ENCODE measurements at regions not wholly inside any gene's neighbourhood (a gene's known extent, or its start where the extent isn't known, plus 50 kb on each side); places are given as distances from the start of the nearest gene placed in this dataset.
A peak's percentile ranks its signal among the peaks of the same experiment; 100 is the strongest.
"Not testable (repeated sequence)": the region's sequence is repeated elsewhere in the genome, so short reads cannot be mapped to it uniquely, and the experiment has no call there.

DNA sequence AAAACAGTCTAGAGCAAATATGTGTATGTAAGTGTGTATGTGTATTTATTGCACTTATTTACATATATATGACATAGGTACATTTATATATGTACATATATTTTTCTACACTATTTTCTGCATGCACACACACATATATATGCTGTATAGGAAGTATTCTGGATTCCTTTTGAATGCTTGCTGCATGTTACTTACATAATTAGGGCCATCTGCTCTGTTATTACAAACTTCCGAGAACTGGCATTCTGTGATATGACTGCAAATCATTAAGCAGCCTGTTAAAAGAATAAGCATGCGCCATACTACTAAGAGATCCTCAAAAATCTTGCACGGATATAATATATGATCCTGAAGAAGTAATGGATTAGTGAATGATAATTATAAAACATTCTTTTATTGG is 1157.6 kb upstream of the TENM3 start:
- H3K4me1 Mint-ChIP-seq (ENCODE audit: low read depth), result no peaks in the 10 kb centered on the region
- peaks cover 13% of the 10 kb centered on the region for H3K9me3 Mint-ChIP-seq
- no peak for DNase-seq (ENCODE audit: low spot score)
- no peak overlapping the region for H3K4me3 Mint-ChIP-seq (ENCODE audit: low read depth)
- H3K27ac Mint-ChIP-seq, result no peak overlapping the region
- no peaks in the 10 kb centered on the region for H3K27me3 Mint-ChIP-seq (ENCODE audit: low read depth)
- no peaks in the 10 kb centered on the region for H3K36me3 Mint-ChIP-seq (ENCODE audit: low read depth)
- intact Hi-C loops (cut with micrococcal nuclease), result no loop called here

- Mint-ChIP-seq H3K27ac (no peak overlapping the region), H3K36me3 (ENCODE audit: low read depth) (no peaks in the 10 kb centered on the region), H3K9me3 (peaks cover 4% of the 10 kb centered on the region), H3K27me3 (ENCODE audit: low read depth) (no peaks in the 10 kb centered on the region), H3K4me3 (ENCODE audit: low read depth) (no peak overlapping the region), H3K4me1 (ENCODE audit: low read depth) (no peaks in the 10 kb centered on the region)
- DNase-seq (ENCODE audit: low spot score), result no peak
- intact Hi-C loops (cut with micrococcal nuclease), result no loop called here
Observed at GRCh38 chr4:181105487-181105886, 1137.7 kb upstream of the TENM3 start.

DNA sequence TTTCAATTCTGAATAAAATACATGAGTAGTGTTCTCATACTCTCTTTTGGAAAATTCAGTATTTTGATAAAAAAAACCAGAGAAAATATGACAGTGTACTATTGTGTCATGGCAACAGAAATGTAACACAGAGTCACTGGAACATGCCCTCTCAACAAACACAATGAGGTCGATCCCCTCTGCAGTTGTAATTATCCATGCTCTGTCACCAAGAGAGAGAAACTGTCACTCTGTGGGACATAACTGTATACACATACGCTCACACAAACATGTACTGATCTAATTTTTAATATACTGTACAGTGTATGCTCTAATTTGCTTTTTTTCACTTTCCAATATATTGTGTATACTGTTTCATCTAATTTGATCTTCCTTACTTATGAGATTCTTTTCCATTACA is 1136.8 kb upstream of the TENM3 start:
- intact Hi-C loops (cut with micrococcal nuclease), result no loop called here
- H3K27me3 Mint-ChIP-seq (ENCODE audit: low read depth), result no peaks in the 10 kb centered on the region
- H3K27ac Mint-ChIP-seq, result no peak overlapping the region
- H3K4me1 Mint-ChIP-seq (ENCODE audit: low read depth), result no peaks in the 10 kb centered on the region
- H3K9me3 Mint-ChIP-seq, result peaks cover 4% of the 10 kb centered on the region
- no peak for DNase-seq (ENCODE audit: low spot score)
- H3K36me3 Mint-ChIP-seq (ENCODE audit: low read depth), result no peaks in the 10 kb centered on the region
- H3K4me3 Mint-ChIP-seq (ENCODE audit: low read depth), result no peak overlapping the region

DNA sequence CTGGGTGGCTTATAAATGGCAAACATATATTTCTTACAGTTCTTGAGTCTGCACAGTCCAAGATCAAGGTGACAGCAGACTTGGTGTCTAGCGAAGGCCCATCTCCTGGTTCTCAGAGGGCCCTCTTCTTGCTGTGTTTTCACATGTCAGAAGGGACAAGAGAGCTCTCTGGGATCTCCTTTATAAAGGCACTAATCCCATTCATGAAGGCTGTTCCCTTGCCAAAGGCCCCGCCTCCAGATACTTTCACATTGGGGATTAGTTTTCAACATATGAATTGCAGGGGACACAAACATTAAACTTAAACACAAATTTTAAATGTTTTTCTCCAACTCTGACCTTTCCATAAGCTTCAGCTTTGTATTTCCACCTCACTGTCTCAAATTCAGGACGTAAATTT is 1135.0 kb upstream of the TENM3 start:
- DNase-seq (ENCODE audit: low spot score), result no peak
- Mint-ChIP-seq H3K4me1 (ENCODE audit: low read depth) (no peaks in the 10 kb centered on the region), H3K4me3 (ENCODE audit: low read depth) (no peak overlapping the region), H3K27ac (no peak overlapping the region), H3K27me3 (ENCODE audit: low read depth) (no peaks in the 10 kb centered on the region), H3K36me3 (ENCODE audit: low read depth) (no peaks in the 10 kb centered on the region), H3K9me3 (no peaks in the 10 kb centered on the region)
- intact Hi-C loops (cut with micrococcal nuclease), result no loop called here

- no peak for DNase-seq (ENCODE audit: low spot score)
- intact Hi-C loops (cut with micrococcal nuclease), result no loop called here
- Mint-ChIP-seq H3K27me3 (ENCODE audit: low read depth) (no peaks in the 10 kb centered on the region), H3K4me1 (ENCODE audit: low read depth) (no peaks in the 10 kb centered on the region), H3K27ac (no peak overlapping the region), H3K9me3 (peaks cover 4% of the 10 kb centered on the region), H3K4me3 (ENCODE audit: low read depth) (no peak overlapping the region), H3K36me3 (ENCODE audit: low read depth) (no peaks in the 10 kb centered on the region)
Observed at GRCh38 chr4:181119186-181119585, 1124.0 kb upstream of the TENM3 start.

- H3K4me3 Mint-ChIP-seq (ENCODE audit: low read depth), result no peak overlapping the region
- intact Hi-C loops (cut with micrococcal nuclease), result no loop called here
- H3K36me3 Mint-ChIP-seq (ENCODE audit: low read depth), result no peaks in the 10 kb centered on the region
- no peak overlapping the region for H3K27ac Mint-ChIP-seq
- no peaks in the 10 kb centered on the region for H3K27me3 Mint-ChIP-seq (ENCODE audit: low read depth)
- H3K4me1 Mint-ChIP-seq (ENCODE audit: low read depth), result no peaks in the 10 kb centered on the region
- DNase-seq (ENCODE audit: low spot score), result no peak
- peaks cover 4% of the 10 kb centered on the region for H3K9me3 Mint-ChIP-seq
Observed at GRCh38 chr4:181121733-181122132, 1121.5 kb upstream of the TENM3 start.

DNA sequence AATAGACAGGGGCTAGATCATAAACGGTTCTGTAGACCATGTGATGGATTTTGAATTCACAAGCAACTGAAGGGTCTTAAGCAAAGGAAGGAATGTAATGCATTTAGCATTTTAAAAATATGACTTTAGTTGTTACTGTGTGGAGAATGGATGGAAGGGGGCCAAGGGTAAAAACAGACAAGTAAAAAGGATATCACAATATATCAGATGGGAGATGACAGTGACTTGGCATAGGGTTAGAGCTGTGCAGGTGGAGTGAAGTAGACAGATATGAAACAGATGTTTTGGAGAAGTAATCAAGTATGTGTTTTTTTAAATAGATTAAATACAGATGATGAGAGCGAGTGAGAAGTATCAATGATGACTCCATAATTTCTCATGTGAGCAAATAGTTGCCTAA is 1116.0 kb upstream of the TENM3 start:
- intact Hi-C loops (cut with micrococcal nuclease), result no loop called here
- Mint-ChIP-seq H3K27me3 (ENCODE audit: low read depth) (no peaks in the 10 kb centered on the region), H3K9me3 (peaks cover 14% of the 10 kb centered on the region), H3K4me1 (ENCODE audit: low read depth) (no peaks in the 10 kb centered on the region), H3K4me3 (ENCODE audit: low read depth) (no peak overlapping the region), H3K27ac (no peak overlapping the region), H3K36me3 (ENCODE audit: low read depth) (no peaks in the 10 kb centered on the region)
- DNase-seq (ENCODE audit: low spot score), result no peak

GRCh38 chr4:181130317-181130716 is 1112.9 kb upstream of the TENM3 start:
- H3K27ac Mint-ChIP-seq; intact Hi-C loops (cut with micrococcal nuclease); H3K36me3 Mint-ChIP-seq (ENCODE audit: low read depth): not testable (repeated sequence)

DNA sequence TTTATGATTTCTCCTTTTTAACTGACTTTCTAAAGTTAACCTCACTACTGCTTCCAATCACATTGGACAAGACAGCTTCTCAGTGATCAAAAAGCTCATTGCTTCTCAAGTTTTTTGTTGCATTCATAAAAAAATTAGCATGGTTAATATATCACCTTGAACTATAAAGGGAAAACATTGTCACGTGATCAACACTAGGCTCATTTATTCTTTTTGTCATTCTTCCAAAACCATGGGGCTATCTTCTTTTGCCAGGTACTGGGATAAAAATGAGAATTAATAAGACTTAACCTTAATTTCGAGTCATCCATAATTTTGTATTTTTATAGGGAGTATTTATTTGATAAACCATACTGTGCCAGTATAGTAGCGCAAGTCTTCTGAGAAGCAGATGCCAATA is 1105.9 kb upstream of the TENM3 start:
- no peaks in the 10 kb centered on the region for H3K36me3 Mint-ChIP-seq (ENCODE audit: low read depth)
- DNase-seq (ENCODE audit: low spot score), result no peak
- intact Hi-C loops (cut with micrococcal nuclease), result no loop called here
- H3K4me1 Mint-ChIP-seq (ENCODE audit: low read depth), result no peaks in the 10 kb centered on the region
- no peaks in the 10 kb centered on the region for H3K27me3 Mint-ChIP-seq (ENCODE audit: low read depth)
- no peak overlapping the region for H3K4me3 Mint-ChIP-seq (ENCODE audit: low read depth)
- H3K9me3 Mint-ChIP-seq, result peaks cover 5% of the 10 kb centered on the region
- H3K27ac Mint-ChIP-seq, result no peak overlapping the region

More at GRCh38 chr4:181130317-181130716, 1112.9 kb upstream of the TENM3 start:
- peaks cover 19% of the 10 kb centered on the region for H3K9me3 Mint-ChIP-seq
- not testable (repeated sequence) for H3K27me3 Mint-ChIP-seq (ENCODE audit: low read depth); H3K4me1 Mint-ChIP-seq (ENCODE audit: low read depth); DNase-seq (ENCODE audit: low spot score); H3K4me3 Mint-ChIP-seq (ENCODE audit: low read depth)

- Mint-ChIP-seq H3K9me3 (peaks cover 5% of the 10 kb centered on the region), H3K27ac (no peak overlapping the region), H3K4me1 (ENCODE audit: low read depth) (no peaks in the 10 kb centered on the region), H3K4me3 (ENCODE audit: low read depth) (no peak overlapping the region), H3K36me3 (ENCODE audit: low read depth) (no peaks in the 10 kb centered on the region), H3K27me3 (ENCODE audit: low read depth) (no peaks in the 10 kb centered on the region)
- DNase-seq (ENCODE audit: low spot score), result no peak
- intact Hi-C loops (cut with micrococcal nuclease), result no loop called here
Observed at GRCh38 chr4:181138116-181138515, 1105.1 kb upstream of the TENM3 start.

- H3K36me3 Mint-ChIP-seq (ENCODE audit: low read depth), result no peaks in the 10 kb centered on the region
- H3K4me3 Mint-ChIP-seq (ENCODE audit: low read depth), result no peak overlapping the region
- no peaks in the 10 kb centered on the region for H3K4me1 Mint-ChIP-seq (ENCODE audit: low read depth)
- intact Hi-C loops (cut with micrococcal nuclease), result loop anchor here (5.0 kb wide), 1 partner anchor 1787 kb away; no protein-coding TSS in a partner anchor
- H3K27me3 Mint-ChIP-seq (ENCODE audit: low read depth), result no peaks in the 10 kb centered on the region
- H3K9me3 Mint-ChIP-seq, result no peaks in the 10 kb centered on the region
- H3K27ac Mint-ChIP-seq, result no peak overlapping the region
- no peak for DNase-seq (ENCODE audit: low spot score)
Observed at GRCh38 chr4:181140037-181140603, 1103.1 kb upstream of the TENM3 start.

GRCh38 chr4:181143250-181143854 is 1099.8 kb upstream of the TENM3 start:
- Mint-ChIP-seq H3K4me3 (ENCODE audit: low read depth) (no peak overlapping the region), H3K27ac (no peak overlapping the region), H3K27me3 (ENCODE audit: low read depth) (no peaks in the 10 kb centered on the region), H3K36me3 (ENCODE audit: low read depth) (no peaks in the 10 kb centered on the region), H3K9me3 (no peaks in the 10 kb centered on the region), H3K4me1 (ENCODE audit: low read depth) (no peaks in the 10 kb centered on the region)
- DNase-seq (ENCODE audit: low spot score), result peak; percentile 29
- intact Hi-C loops (cut with micrococcal nuclease), result loop anchor here (1.0 to 5.0 kb wide), 2 partner anchors 385 to 1784 kb away; no protein-coding TSS in a partner anchor

DNA sequence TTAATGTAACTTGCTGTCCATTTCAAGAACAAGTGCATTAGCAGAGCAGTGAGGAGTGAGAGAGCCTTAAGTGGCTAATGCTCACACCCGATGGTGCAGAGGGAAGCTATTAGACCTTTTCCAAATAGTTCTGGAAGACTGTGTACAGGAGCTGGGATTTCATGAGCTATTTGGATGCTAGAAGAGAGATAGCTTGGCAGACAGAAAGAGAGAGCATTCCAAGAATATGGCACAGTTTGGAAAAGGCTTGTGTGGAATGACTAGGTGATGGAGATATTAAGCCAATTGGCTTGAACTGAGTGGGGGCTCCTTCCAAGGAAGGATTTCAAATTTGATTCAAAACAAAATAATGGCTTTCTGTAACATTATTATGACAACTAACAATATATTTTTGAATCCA is 1097.2 kb upstream of the TENM3 start:
- Mint-ChIP-seq H3K4me1 (ENCODE audit: low read depth) (no peaks in the 10 kb centered on the region), H3K27ac (no peak overlapping the region), H3K36me3 (ENCODE audit: low read depth) (no peaks in the 10 kb centered on the region), H3K4me3 (ENCODE audit: low read depth) (no peak overlapping the region), H3K27me3 (ENCODE audit: low read depth) (no peaks in the 10 kb centered on the region), H3K9me3 (no peaks in the 10 kb centered on the region)
- no peak for DNase-seq (ENCODE audit: low spot score)
- intact Hi-C loops (cut with micrococcal nuclease), result no loop called here

All from activated T-helper 2 cell treated with anti-CD3 and anti-CD28 coated beads, Interferon-gamma antibody, Interleukin-2, Interleukin-4, amounts not matched to agents 10 μg/mL and 5 μg/mL and 100 μg/mL, durations not matched to agents 14 hours and 24 hours and 36 hours (primary cell).